Gastrocnemius medialis (tissue), 4 donors: ENCODE measurements at regions not wholly inside any gene's neighbourhood (a gene's known extent, or its start where the extent isn't known, plus 50 kb on each side); places are given as distances from the start of the nearest gene placed in this dataset.

ENCODE experiments used
- ATAC-seq, 2 donors: fragments of 150-250 bp; one replicate each; pipeline ENCODE4 v1.9.1; 2016
- DNase-seq, 2 donors: peaks; one replicate each; pipeline ENCODE4 v3.0.0-alpha.2; 2019
- H3K27ac ChIP-seq, 4 donors: fragments of 200-600 bp; sonication (generic); 1 replicate in 1 of 4; 2 replicates in 3 of 4; pipeline ENCODE4 v1.5.1; 2016 to 2018; ENCODE audit warnings: mild to moderate bottlenecking in 2 of 4, moderate library complexity in 1 of 4
- H3K27me3 ChIP-seq, 3 donors: fragments of 200-600 bp; sonication (generic) in 2 of 3; 1 replicate in 1 of 3; 2 replicates in 2 of 3; pipeline versions ENCODE4 v1.5.1 to v1.6.0; 2016 to 2019; ENCODE audit warnings: mild to moderate bottlenecking in 1 of 3, moderate library complexity in 1 of 3
- H3K36me3 ChIP-seq, 2 donors: fragments of 200-600 bp; sonication (generic) in 1 of 2; one replicate each; pipeline ENCODE4 v1.5.1; 2017 to 2018
- H3K4me1 ChIP-seq, 2 donors: fragments of 200-600 bp; sonication (generic) in 1 of 2; one replicate each; pipeline ENCODE4 v1.5.1; 2016 to 2017; ENCODE audit warnings: mild to moderate bottlenecking in 2 of 2
- H3K4me3 ChIP-seq, 4 donors: fragments of 200-600 bp; sonication (generic) in 3 of 4; 1 replicate in 1 of 4; 2 replicates in 3 of 4; pipeline ENCODE4 v1.5.1; 2016 to 2019; ENCODE audit warnings: mild to moderate bottlenecking in 2 of 4
- H3K9me3 ChIP-seq, 3 donors: fragments of 200-600 bp; sonication (generic) in 2 of 3; 1 replicate in 1 of 3; 2 replicates in 2 of 3; pipeline ENCODE4 v1.5.1; 2016 to 2019
- CTCF ChIP-seq, 5 experiments: fragments of 450-650 bp in 3 of 5; fragments of 200-600 bp in 2 of 5; sonication (generic) in 2 of 5; IDR thresholded peaks in 4 of 5; conservative IDR thresholded peaks in 1 of 5; 1 replicate in 4 of 5; 2 replicates in 1 of 5; pipeline ENCODE4 v1.5.1; 2016 to 2019; ENCODE audit warnings: antibody characterized with exemption in 5 of 5, mild to moderate bottlenecking in 3 of 5, moderate library complexity in 3 of 5
- POLR2A ChIP-seq, 2 donors: fragments of 450-650 bp; IDR thresholded peaks; one replicate each; pipeline ENCODE4 v1.6.1; 2017; ENCODE audit warnings: antibody characterized with exemption in 2 of 2, mild to moderate bottlenecking in 2 of 2, moderate library complexity in 2 of 2
- in situ Hi-C, 4 donors: fragments of 200-750 bp; cut with MboI; loops; one replicate each; pipeline versions ENCODE4 v1.15.0 to v1.8.0; 2017; ENCODE audit warnings: low sequenced_read_pairs in 4 of 4
- intact Hi-C: fragments of 100-400 bp; cut with DNase I; formaldehyde crosslinking; loops from one replicate; pipeline ENCODE4 v1.15.1; 2023; ENCODE audit warnings: low total_unique reads

GRCh38 chr3:168241156-168241555 lies 145.4 kb upstream of the GOLIM4 start:
- H3K9me3 ChIP-seq, result no peaks in the 10 kb centered on the region
- H3K36me3 ChIP-seq, result no peaks in the 10 kb centered on the region
- intact Hi-C loops (no loop called here), in situ Hi-C loops (no loop called here)
- H3K27me3 ChIP-seq, result peaks cover 0 to 5% (median 5%) of the 10 kb centered on the region in 3 donors
- no peak overlapping the region for H3K4me3 ChIP-seq
- DNase-seq, result no peak
- no peak for ATAC-seq
- no peak overlapping the region for H3K27ac ChIP-seq
- TF ChIP-seq CTCF (IDR thresholded peaks at IDR 0.05 in 4 of 5, conservative IDR thresholded peaks at IDR 0.05 in 1 of 5), result no peak
- TF ChIP-seq POLR2A (IDR thresholded peaks at IDR 0.05), result no peak
- no peaks in the 10 kb centered on the region for H3K4me1 ChIP-seq

GRCh38 chr3:168239287-168239686 lies 143.6 kb upstream of the GOLIM4 start:
- no peak for DNase-seq
- H3K4me3 ChIP-seq, result no peak overlapping the region
- no peak for ATAC-seq
- TF ChIP-seq POLR2A (IDR thresholded peaks at IDR 0.05) (no peak), CTCF (IDR thresholded peaks at IDR 0.05 in 4 of 5, conservative IDR thresholded peaks at IDR 0.05 in 1 of 5) (no peak)
- no peaks in the 10 kb centered on the region for H3K4me1 ChIP-seq
- intact Hi-C loops (no loop called here), in situ Hi-C loops (no loop called here)
- H3K27me3 ChIP-seq, result peaks cover 0 to under 1% (median 0%) of the 10 kb centered on the region in 3 donors
- H3K9me3 ChIP-seq, result no peaks in the 10 kb centered on the region
- no peaks in the 10 kb centered on the region for H3K36me3 ChIP-seq
- H3K27ac ChIP-seq, result no peak overlapping the region

GRCh38 chr3:168233001-168233400 lies 137.3 kb upstream of the GOLIM4 start:
- Histone ChIP-seq H3K27ac (no peak overlapping the region), H3K9me3 (no peaks in the 10 kb centered on the region), H3K4me1 (no peaks in the 10 kb centered on the region), H3K4me3 (no peak overlapping the region), H3K27me3 (no peaks in the 10 kb centered on the region), H3K36me3 (no peaks in the 10 kb centered on the region)
- ATAC-seq (no peak), DNase-seq (no peak)
- in situ Hi-C loops (no loop called here), intact Hi-C loops (no loop called here)
- TF ChIP-seq CTCF (IDR thresholded peaks at IDR 0.05 in 4 of 5, conservative IDR thresholded peaks at IDR 0.05 in 1 of 5) (no peak), POLR2A (IDR thresholded peaks at IDR 0.05) (no peak)

- in situ Hi-C loops (loop anchor here in 2 of 4 donors (25.0 kb wide), 2 partner anchors 239 to 614 kb away; no protein-coding TSS in a partner anchor), intact Hi-C loops (no loop called here)
- Histone ChIP-seq H3K4me1 (no peaks in the 10 kb centered on the region), H3K36me3 (no peaks in the 10 kb centered on the region), H3K27me3 (no peaks in the 10 kb centered on the region), H3K9me3 (no peaks in the 10 kb centered on the region), H3K27ac (no peak overlapping the region), H3K4me3 (no peak overlapping the region)
- TF ChIP-seq CTCF (IDR thresholded peaks at IDR 0.05 in 4 of 5, conservative IDR thresholded peaks at IDR 0.05 in 1 of 5), result no peak
- no peak for TF ChIP-seq POLR2A (IDR thresholded peaks at IDR 0.05)
- ATAC-seq, result no peak
- DNase-seq, result no peak
These were observed 127.4 kb upstream of the GOLIM4 start for GRCh38 chr3:168223085-168223484.

- DNase-seq (no peak), ATAC-seq (no peak)
- TF ChIP-seq CTCF (IDR thresholded peaks at IDR 0.05 in 4 of 5, conservative IDR thresholded peaks at IDR 0.05 in 1 of 5), result no peak
- no peak for TF ChIP-seq POLR2A (IDR thresholded peaks at IDR 0.05)
- in situ Hi-C loops, result loop anchor here in 2 of 4 donors (25.0 kb wide), 2 partner anchors 242 to 617 kb away; no protein-coding TSS in a partner anchor
- H3K36me3 ChIP-seq, result no peaks in the 10 kb centered on the region
- H3K27ac ChIP-seq, result no peak overlapping the region
- no peaks in the 10 kb centered on the region for H3K4me1 ChIP-seq
- no peaks in the 10 kb centered on the region for H3K9me3 ChIP-seq
- no peak overlapping the region for H3K4me3 ChIP-seq
- H3K27me3 ChIP-seq, result no peaks in the 10 kb centered on the region
- intact Hi-C loops, result no loop called here
These were observed 124.8 kb upstream of the GOLIM4 start for GRCh38 chr3:168220556-168220955.
